ENCODE measurements at regions not wholly inside any gene's neighbourhood (a gene's known extent, or its start where the extent isn't known, plus 50 kb on each side); places are given as distances from the start of the nearest gene placed in this dataset.
"Not testable (repeated sequence)": the region's sequence is repeated elsewhere in the genome, so short reads cannot be mapped to it uniquely, and the experiment has no call there.

- TF ChIP-seq CTCF (IDR thresholded peaks at IDR 0.05) (no peak), POLR2A (IDR thresholded peaks at IDR 0.05) (no peak)
- H3K4me3 ChIP-seq (ENCODE audit: low read depth, poor library complexity, severe bottlenecking): no peak overlapping the region
- 94 to 95% methylated on average over 2 of the region's 2 CpGs for WGBS, 2 donors
- no peak for DNase-seq (ENCODE audit: low spot score in 2 of 2)
- intact Hi-C loops (cut with DNase I; ENCODE audit: low total_unique reads): no loop called here
These were observed 165.6 kb downstream of the USP31 start for GRCh38 chr16:22983614-22984013.

GRCh38 chr16:22980514-22980913 is 166.6 kb downstream of the HS3ST2 start:
- H3K4me3 ChIP-seq (ENCODE audit: low read depth, poor library complexity, severe bottlenecking); DNase-seq (ENCODE audit: low spot score in 2 of 2); intact Hi-C loops (cut with DNase I; ENCODE audit: low total_unique reads): not testable (repeated sequence)
- WGBS, 2 donors: 84 to 90% methylated on average over 3 of the region's 3 CpGs

- 71 to 73% methylated on average over 2 of the region's 2 CpGs for WGBS, 2 donors
These were observed 165.1 kb downstream of the HS3ST2 start for GRCh38 chr16:22979038-22979437.

GRCh38 chr16:22977294-22977697 is 163.3 kb downstream of the HS3ST2 start:
- no peak for DNase-seq (ENCODE audit: low spot score in 2 of 2)

More at GRCh38 chr16:22979038-22979437, 165.1 kb downstream of the HS3ST2 start:
- intact Hi-C loops (cut with DNase I; ENCODE audit: low total_unique reads): no loop called here
- TF ChIP-seq CTCF (IDR thresholded peaks at IDR 0.05) (no peak), POLR2A (IDR thresholded peaks at IDR 0.05) (no peak)
- DNase-seq (ENCODE audit: low spot score in 2 of 2): no peak
- no peak overlapping the region for H3K4me3 ChIP-seq (ENCODE audit: low read depth, poor library complexity, severe bottlenecking)

GRCh38 chr16:22973522-22973921 is 159.6 kb downstream of the HS3ST2 start:
- TF ChIP-seq POLR2A (IDR thresholded peaks at IDR 0.05): no peak
- no peak for TF ChIP-seq CTCF (IDR thresholded peaks at IDR 0.05)
- intact Hi-C loops (cut with DNase I; ENCODE audit: low total_unique reads): no loop called here
- no peak for DNase-seq (ENCODE audit: low spot score in 2 of 2)
- H3K4me3 ChIP-seq (ENCODE audit: low read depth, poor library complexity, severe bottlenecking): no peak overlapping the region

More at GRCh38 chr16:22977294-22977697, 163.3 kb downstream of the HS3ST2 start:
- no peak for TF ChIP-seq POLR2A (IDR thresholded peaks at IDR 0.05)
- WGBS, 2 donors: 51 to 62% methylated on average over 4 of the region's 4 CpGs
- intact Hi-C loops (cut with DNase I; ENCODE audit: low total_unique reads): no loop called here
- no peak overlapping the region for H3K4me3 ChIP-seq (ENCODE audit: low read depth, poor library complexity, severe bottlenecking)

GRCh38 chr16:22971346-22971924 is 157.5 kb downstream of the HS3ST2 start:
- 87% methylated on average over 5 of the region's 5 CpGs for WGBS, 2 donors
- no peak overlapping the region for H3K4me3 ChIP-seq (ENCODE audit: low read depth, poor library complexity, severe bottlenecking)
- intact Hi-C loops (cut with DNase I; ENCODE audit: low total_unique reads): no loop called here
- TF ChIP-seq POLR2A (IDR thresholded peaks at IDR 0.05): no peak
- TF ChIP-seq CTCF (IDR thresholded peaks at IDR 0.05): no peak
- DNase-seq (ENCODE audit: low spot score in 2 of 2): no peak

- intact Hi-C loops (cut with DNase I; ENCODE audit: low total_unique reads): no loop called here
- WGBS, 2 donors: 39 to 46% methylated on average over 4 of the region's 4 CpGs
- TF ChIP-seq CTCF (IDR thresholded peaks at IDR 0.05): no peak
- TF ChIP-seq POLR2A (IDR thresholded peaks at IDR 0.05): no peak
- H3K4me3 ChIP-seq (ENCODE audit: low read depth, poor library complexity, severe bottlenecking): no peak overlapping the region
- DNase-seq (ENCODE audit: low spot score in 2 of 2): no peak
These were observed 156.4 kb downstream of the HS3ST2 start for GRCh38 chr16:22970209-22970865.
